HCT116 (cell line): ENCODE measurements at regions not wholly inside any gene's neighbourhood (a gene's known extent, or its start where the extent isn't known, plus 50 kb on each side); places are given as distances from the start of the nearest gene placed in this dataset.

ENCODE experiments used
- ATF3 ChIP-seq: IDR thresholded peaks from 2 replicates; pipeline ENCODE4 v1.6.1; 2012
- CBX3 ChIP-seq: IDR thresholded peaks from 2 replicates; pipeline ENCODE4 v1.6.1; 2012; ENCODE audit warnings: low read depth
- CEBPB ChIP-seq: IDR thresholded peaks from 2 replicates; pipeline ENCODE4 v1.6.1; 2012; ENCODE audit warnings: low read depth
- ELF1 ChIP-seq: IDR thresholded peaks from 2 replicates; pipeline ENCODE4 v1.6.1; 2012; ENCODE audit warnings: low read depth, borderline replicate concordance
- EZH2 ChIP-seq: fragments of 200-600 bp; sonication (generic); IDR thresholded peaks from 2 replicates; pipeline ENCODE4 v1.6.1; 2017; ENCODE audit warnings: antibody characterized with exemption, mixed run types
- EZH2phosphoT487 ChIP-seq: fragments of 200-600 bp; IDR thresholded peaks from 2 replicates; pipeline ENCODE4 v1.6.1; 2018; ENCODE audit warnings: antibody characterized with exemption, borderline replicate concordance
- POLR2A ChIP-seq: IDR thresholded peaks from 2 replicates; pipeline ENCODE4 v1.7.0; 2011; ENCODE audit warnings: borderline replicate concordance; ENCODE audit not compliant: insufficient read depth, insufficient read length; ENCODE audit errors: extremely low read depth
- POLR2AphosphoS5 ChIP-seq: IDR thresholded peaks from 2 replicates; pipeline ENCODE4 v1.6.1; 2011; ENCODE audit warnings: mild to moderate bottlenecking, low read depth, low read length, moderate library complexity
- SIN3A ChIP-seq: IDR thresholded peaks from 2 replicates; pipeline ENCODE4 v1.6.1; 2012; ENCODE audit warnings: low read depth
- TCF7L2 ChIP-seq: IDR thresholded peaks from 2 replicates; pipeline ENCODE4 v1.7.0; 2011; ENCODE audit warnings: borderline replicate concordance, inconsistent platforms; ENCODE audit not compliant: insufficient read depth, insufficient read length; ENCODE audit errors: extremely low read depth
- YY1 ChIP-seq: IDR thresholded peaks from 2 replicates; pipeline ENCODE4 v1.6.1; 2011; ENCODE audit warnings: low read length, low read depth, moderate library complexity, mild to moderate bottlenecking; ENCODE audit not compliant: insufficient replicate concordance; ENCODE audit errors: extremely low read depth
- ZFX ChIP-seq: fragments of 450-650 bp; IDR thresholded peaks from 2 replicates; pipeline ENCODE4 v1.6.1; 2017
- TF ChIP-seq, protein P1 (sequence below), 3 experiments: fragments of 200-600 bp in 1 of 3; sonication (generic) in 1 of 3; IDR thresholded peaks in 2 of 3; conservative IDR thresholded peaks in 1 of 3; 2 replicates each; pipeline ENCODE4 v1.5.1; 2012 to 2017; ENCODE audit warnings: low read depth in 2 of 3, low read length in 2 of 3, antibody characterized with exemption in 1 of 3, borderline replicate concordance in 1 of 3, control low read depth in 1 of 3, mild to moderate bottlenecking in 1 of 3, mixed read lengths in 1 of 3, mixed run types in 1 of 3, moderate library complexity in 1 of 3; ENCODE audit not compliant: insufficient read depth in 1 of 3
- TF ChIP-seq, protein P2 (sequence below): IDR thresholded peaks from 2 replicates; pipeline ENCODE4 v1.6.1; 2012

DNA sequence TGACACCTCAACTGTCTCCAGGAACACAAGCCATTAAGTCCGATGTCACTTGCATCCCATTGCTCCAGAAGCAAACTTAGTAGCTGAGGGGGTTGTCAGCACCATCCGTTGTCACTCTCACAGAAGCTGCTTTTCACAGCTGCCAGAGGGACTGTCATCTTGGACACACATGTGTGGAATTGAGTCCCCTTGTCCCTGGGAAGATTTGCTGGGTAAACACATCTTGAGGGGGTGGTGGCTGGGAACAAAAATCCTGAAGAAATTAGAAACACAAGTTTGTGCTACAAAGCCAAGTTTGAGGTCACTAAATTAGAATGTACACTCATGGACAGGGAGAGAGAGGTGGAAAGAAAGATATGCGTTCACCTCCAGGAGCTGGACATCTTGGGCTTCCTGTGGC lies 55.2 kb upstream of the ADRA1B start:
- TF ChIP-seq, protein P1, sequence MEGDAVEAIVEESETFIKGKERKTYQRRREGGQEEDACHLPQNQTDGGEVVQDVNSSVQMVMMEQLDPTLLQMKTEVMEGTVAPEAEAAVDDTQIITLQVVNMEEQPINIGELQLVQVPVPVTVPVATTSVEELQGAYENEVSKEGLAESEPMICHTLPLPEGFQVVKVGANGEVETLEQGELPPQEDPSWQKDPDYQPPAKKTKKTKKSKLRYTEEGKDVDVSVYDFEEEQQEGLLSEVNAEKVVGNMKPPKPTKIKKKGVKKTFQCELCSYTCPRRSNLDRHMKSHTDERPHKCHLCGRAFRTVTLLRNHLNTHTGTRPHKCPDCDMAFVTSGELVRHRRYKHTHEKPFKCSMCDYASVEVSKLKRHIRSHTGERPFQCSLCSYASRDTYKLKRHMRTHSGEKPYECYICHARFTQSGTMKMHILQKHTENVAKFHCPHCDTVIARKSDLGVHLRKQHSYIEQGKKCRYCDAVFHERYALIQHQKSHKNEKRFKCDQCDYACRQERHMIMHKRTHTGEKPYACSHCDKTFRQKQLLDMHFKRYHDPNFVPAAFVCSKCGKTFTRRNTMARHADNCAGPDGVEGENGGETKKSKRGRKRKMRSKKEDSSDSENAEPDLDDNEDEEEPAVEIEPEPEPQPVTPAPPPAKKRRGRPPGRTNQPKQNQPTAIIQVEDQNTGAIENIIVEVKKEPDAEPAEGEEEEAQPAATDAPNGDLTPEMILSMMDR (IDR thresholded peaks at IDR 0.05 in 2 of 3, conservative IDR thresholded peaks at IDR 0.05 in 1 of 3; ENCODE audit: borderline replicate concordance in 1 of 3, insufficient read depth in 1 of 3, low read depth in 2 of 3, low read length in 2 of 3): no peak
- TF ChIP-seq ELF1 (no peak), TCF7L2 (no peak), POLR2A (no peak), ZFX (no peak), EZH2 (no peak), YY1 (no peak), POLR2AphosphoS5 (no peak), SIN3A (no peak), EZH2phosphoT487 (no peak), CEBPB (no peak), CBX3 (no peak), ATF3 (no peak)
- TF ChIP-seq, protein P2, sequence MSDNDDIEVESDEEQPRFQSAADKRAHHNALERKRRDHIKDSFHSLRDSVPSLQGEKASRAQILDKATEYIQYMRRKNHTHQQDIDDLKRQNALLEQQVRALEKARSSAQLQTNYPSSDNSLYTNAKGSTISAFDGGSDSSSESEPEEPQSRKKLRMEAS: no peak
